ENCODE measurements at regions not wholly inside any gene's neighbourhood (a gene's known extent, or its start where the extent isn't known, plus 50 kb on each side); places are given as distances from the start of the nearest gene placed in this dataset.
A peak's percentile ranks its signal among the peaks of the same experiment; 100 is the strongest.
"Not testable (repeated sequence)": the region's sequence is repeated elsewhere in the genome, so short reads cannot be mapped to it uniquely, and the experiment has no call there.

DNA sequence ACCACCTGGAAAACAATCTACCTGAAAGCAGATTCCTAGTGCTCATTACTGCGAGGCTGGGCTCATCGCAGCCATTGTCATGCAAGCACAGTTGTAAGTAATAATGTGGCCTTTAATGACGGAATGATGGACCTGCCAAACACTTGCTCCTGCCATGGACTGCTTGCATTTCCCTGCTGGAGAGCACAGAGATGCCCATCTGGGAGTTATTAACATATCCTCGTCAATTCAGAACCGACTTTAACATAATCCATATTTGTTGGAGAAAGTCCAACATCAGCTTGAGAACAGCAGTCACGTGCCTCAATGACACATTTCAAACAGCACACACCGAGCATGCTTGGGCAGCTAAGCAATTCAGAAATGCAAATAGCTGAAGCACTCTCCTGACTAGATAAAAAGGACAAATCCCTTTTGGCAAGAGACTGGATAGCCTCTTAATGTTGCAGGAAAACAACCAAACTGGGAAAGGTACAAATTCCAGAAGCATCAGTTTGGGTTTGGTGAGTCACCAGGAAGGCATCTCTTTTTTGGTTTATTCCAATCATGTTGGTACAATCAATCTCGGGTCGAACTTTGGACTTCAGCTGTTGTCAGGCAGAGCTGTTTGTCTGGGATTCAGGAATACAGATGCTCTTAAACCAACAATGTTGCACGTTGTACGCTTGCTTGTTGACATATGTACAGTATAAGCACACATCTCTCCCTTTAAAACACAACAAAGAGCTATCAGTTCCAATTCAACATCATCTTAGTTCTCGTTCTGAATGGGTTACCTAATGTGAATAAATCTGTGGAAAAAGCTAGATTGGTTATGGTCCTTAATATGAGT lies 395.8 kb downstream of the LNPK start:
- DNase-seq: no peak

DNA sequence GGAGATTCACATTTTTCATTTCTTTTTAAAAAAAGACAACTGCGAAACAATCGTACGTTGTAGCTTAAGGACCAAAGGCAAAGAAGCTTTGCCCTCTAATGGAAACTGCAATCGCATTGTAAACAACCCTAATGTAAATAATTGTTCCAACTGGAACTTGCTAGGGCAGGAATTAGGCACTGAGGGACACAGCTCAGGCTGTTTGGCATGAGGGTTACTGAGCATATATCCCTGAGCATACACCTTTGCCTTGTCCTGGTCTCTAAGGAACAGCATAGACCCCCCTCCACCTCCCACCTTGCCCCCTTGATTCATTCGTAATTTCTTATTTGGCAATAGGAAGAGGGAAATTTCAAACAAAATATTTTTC lies 396.4 kb downstream of the LNPK start:
- no peak for DNase-seq

GRCh38 chr2:175601969-175602368 lies 400.1 kb downstream of the LNPK start:
- no peak for DNase-seq

DNA sequence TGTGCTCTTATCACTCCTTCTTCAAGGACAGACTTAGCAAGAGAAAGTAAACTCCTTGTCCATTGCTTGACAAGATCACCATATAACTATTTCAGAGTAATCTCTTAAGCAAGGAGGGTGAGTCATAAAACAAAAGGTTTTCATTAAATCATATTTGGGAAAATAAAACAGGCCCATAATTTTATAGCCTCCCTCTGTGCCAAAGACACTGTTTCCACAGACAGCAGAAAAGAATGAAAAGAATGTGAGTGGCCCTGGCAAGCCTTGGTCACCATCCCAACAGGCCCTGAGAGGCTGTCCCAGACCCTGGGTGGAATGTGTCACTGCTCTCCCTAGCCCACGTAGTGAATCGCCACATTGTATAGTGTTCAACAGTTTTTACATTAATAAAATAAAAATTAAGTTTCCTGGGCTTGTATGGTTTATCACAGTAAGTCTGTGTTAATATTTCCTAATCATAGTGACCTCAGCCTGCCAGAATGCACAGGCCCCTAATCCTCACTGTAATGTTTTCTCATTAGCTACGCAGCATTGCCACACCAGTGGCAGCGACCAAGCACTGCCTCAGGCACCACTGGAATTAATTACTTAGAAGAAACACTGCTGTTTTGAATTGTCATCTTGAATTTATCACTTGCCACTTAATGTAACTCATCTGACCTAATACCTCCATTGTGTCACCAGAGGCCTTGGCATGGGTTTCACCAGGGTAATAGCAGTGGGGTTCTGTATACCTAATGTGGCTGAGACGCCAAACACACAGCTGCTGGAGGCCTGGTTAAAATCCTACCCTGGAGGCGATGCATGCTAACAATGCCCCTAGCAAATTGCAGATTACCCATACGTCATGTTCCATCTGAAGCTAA lies 401.9 kb downstream of the LNPK start:
- DNase-seq: peak; percentile 81

DNA sequence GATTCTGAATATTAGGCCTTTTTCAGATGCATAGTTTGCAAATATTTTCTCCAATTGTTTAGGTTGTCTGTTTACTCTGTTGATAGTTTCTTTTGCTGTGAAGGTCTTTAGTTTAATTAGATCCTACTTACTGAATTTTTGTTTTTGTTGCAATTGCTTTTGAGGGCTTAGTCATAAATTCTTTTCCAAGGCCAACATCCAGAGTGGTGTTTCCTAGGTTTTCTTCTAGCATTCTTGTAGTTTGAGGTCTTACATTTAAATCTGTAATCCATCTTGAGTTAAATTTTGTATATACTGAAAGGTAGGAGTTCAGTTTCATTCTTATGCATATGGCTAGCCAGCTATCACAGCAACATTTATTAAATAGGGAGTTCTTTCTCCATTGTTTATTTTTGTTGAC lies 404.8 kb downstream of the LNPK start:
- DNase-seq: no peak

GRCh38 chr2:175595139-175595538 lies 406.9 kb downstream of the LNPK start:
- DNase-seq: no peak

- not testable (repeated sequence) for DNase-seq
These were observed 408.2 kb downstream of the LNPK start for GRCh38 chr2:175593686-175594525.

DNA sequence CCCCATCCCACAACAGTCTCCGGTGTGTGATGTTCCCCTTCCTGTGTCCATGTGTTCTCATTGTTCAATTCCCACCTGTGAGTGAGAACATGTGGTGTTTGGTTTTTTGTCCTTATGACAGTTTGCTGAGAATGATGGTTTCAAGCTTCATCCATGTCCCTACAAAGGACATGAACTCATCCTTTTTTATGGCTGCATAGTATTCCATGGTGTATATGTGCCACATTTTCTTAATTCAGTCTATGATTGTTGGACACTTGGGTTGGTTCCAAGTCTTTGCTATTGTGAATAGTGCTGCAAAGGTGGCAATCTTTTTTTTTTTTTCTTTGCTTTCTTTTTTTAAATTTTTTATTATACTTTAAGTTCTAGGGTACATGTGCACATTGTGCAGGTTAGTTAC lies 406.7 kb upstream of the ATP5MC3 start:
- DNase-seq: not testable (repeated sequence)

DNA sequence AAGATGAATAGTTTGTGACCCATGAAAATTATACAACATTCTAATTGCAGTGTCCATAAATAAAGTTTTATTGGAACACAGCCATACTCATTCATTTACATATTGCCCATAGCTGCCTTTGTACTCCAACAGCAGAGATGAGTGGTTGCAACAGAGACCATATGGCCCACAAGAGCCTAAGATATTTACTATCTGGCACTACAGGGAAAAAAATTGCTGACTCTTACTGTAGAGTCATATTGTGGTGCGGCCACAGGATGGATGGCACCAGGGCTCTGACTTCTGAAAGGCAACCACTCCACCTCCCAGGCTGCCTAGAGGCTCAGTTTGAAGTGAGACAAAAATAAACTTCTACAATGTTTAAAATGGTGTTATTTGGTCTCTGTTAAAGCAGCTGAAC lies 404.0 kb upstream of the ATP5MC3 start:
- DNase-seq: no peak

DNA sequence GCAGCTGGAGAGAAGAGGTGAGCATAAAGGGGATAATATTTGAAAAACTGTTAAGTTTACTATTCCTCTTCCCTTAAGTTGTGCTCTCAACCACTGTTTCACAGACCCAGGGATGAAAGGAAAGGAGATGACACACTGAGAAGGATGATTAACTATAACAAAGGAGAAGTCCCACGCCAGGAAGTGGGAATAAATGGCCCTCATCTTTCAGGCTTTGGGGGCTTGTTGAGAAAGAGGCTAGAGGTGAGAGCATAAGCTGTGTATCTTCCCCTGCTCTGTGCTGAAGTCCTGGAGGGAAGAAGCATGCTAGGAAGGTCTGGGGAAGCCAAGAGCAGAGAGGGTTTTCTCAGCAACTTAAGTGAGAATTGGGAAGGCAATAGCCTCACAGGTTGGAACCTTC lies 399.1 kb upstream of the ATP5MC3 start:
- DNase-seq: no peak

- no peak for DNase-seq
These were observed 398.1 kb upstream of the ATP5MC3 start for GRCh38 chr2:175579646-175580045.

- DNase-seq: no peak
These were observed 396.0 kb upstream of the ATP5MC3 start for GRCh38 chr2:175577368-175577970.

DNA sequence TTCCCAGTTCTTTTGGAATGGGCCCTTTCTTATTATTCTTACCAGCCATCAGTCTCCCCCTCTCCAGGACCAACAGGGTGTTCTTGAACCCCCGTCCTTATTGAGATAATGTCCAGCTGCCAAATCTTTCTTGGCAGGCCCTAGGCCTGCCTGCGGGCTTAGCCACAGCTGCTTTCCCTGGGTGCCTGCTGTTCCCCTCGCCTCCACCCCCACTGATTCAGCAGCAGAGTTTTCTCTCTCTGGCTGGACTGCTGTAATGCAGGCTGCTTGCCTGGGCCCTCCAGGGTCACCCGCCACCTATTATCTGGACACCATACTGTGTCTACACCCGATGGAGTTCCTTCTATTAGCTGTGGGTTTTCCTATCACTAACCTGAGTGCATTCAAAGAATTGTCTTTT lies 395.4 kb upstream of the ATP5MC3 start:
- DNase-seq: no peak

DNA sequence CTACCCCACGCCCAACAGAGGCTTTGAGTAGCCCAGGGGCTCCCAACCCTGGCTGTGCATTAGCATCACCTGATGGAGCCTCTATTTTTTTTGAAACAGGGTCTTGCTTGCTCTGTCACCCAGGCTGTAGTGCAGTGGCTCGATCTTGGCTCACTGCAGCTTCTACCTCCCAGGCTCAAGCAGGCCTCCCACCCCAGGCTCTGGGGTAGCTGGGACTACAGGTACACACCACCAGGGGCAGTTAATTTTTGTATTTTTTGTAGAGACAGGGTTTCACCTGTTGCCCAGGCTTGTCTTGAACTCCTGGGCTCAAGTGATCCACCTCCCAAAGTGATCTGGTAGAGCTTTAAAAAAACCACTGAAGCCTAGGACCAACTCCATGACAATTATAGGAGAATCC lies 394.8 kb upstream of the ATP5MC3 start:
- DNase-seq: no peak

DNA sequence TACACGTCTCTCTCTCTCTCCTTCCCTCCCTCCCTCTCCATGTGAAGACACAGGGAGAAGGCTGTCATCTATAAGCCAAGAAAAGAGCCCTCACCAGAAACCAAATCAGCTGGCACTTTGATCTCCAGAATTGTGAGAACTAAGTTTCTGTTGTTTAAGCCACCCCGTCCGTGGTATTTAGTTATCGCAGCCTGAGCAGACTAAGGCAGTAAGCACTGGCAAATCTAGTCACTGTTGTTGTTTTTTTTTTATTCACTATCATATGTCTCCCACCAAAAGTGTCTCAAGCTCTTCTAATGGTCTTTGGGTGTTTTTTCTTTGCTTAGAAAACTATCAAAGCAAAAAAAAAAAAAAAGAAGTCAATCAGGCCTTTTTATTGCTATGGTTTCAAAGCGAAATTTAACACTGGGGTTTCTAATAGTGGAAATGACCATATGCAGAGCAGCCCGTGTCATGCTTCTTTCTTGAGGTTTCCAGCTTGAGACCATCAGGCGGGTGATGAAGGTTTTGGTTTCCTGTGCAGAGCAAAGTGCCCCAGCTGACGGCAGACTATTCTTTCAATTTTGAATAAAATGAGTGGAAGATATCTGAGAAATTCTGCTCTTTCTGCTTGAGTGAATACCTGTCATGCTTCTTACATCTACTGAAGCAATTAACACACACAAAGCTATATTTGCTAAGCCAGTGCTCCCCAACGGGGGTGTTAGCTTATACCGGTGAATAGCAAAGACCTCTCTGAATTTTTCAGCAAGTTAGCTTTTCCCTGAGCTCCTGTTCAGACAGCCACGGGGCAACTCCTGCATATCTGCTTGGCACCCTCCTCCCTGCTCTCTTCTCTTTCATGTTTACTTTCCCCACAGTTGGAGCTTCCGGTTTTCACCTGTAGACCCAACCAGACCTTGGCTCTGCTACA lies 394.1 kb upstream of the ATP5MC3 start:
- peak; percentile 38 for DNase-seq

DNA sequence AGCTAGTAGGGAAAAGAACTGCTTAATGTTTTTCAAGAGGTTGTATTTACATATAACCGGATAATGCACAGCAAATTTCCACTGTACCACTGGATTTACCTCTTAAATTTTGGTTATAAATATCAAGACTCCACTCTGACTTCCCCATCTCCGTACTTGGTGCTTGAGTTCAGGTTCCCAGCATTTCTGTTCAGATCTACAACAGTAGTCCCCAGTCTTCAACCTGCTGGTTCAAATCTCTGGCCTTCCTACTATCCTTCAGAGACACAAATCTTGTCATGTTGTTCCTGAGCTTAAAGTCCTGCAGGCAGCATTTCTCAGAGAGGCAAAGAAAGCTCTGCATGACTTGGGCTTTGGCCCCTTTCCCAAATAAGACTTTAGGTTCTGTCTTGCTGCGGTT lies 392.6 kb upstream of the ATP5MC3 start:
- no peak for DNase-seq

GRCh38 chr2:175571078-175571653 lies 389.7 kb upstream of the ATP5MC3 start:
- no peak for DNase-seq

- no peak for DNase-seq
These were observed 386.7 kb upstream of the ATP5MC3 start for GRCh38 chr2:175568109-175568730.

DNA sequence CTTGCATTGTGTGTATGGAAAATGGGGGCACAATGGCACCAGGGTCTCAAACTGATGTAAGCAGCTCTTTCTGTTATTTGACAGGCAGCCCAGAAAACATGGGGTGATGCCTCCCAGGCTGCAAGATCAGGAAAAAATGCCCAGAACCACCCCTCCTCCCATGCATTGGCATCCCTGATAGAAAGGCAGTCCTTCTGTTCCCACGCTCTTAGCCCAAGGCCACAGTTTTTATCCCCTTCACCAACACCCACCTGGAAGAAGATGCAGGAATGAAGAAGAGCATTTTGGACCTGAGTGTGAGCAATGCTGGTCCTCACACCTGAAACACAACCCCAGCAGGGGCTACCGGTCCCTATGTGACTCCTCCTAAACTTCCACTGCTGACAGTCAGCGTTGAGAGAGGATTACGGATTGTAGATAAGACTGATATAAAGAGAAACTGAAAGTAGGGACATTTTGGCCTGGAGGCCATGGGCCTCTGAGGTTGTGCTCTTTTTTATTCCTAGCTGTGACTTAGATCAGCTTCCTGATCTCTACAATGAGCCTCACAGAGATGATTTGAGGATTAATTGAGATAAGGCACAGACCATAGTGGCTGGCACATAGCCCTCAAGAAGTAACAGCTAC lies 386.0 kb upstream of the ATP5MC3 start:
- DNase-seq: no peak

- DNase-seq: peak; percentile 30
These were observed 379.1 kb upstream of the ATP5MC3 start for GRCh38 chr2:175560521-175561169.
